NOMO-1 treated with dmso at 0.1 percent for 144 hours (cell line): ENCODE measurements at regions not wholly inside any gene's neighbourhood (a gene's known extent, or its start where the extent isn't known, plus 50 kb on each side); places are given as distances from the start of the nearest gene placed in this dataset.
"Not testable (repeated sequence)": the region's sequence is repeated elsewhere in the genome, so short reads cannot be mapped to it uniquely, and the experiment has no call there.

Experiments used
- DNase-seq: peaks from one replicate; lab custom pipeline; 2025; ENCODE audit not compliant: unreplicated experiment; lab: John Stamatoyannopoulos, UW

DNA sequence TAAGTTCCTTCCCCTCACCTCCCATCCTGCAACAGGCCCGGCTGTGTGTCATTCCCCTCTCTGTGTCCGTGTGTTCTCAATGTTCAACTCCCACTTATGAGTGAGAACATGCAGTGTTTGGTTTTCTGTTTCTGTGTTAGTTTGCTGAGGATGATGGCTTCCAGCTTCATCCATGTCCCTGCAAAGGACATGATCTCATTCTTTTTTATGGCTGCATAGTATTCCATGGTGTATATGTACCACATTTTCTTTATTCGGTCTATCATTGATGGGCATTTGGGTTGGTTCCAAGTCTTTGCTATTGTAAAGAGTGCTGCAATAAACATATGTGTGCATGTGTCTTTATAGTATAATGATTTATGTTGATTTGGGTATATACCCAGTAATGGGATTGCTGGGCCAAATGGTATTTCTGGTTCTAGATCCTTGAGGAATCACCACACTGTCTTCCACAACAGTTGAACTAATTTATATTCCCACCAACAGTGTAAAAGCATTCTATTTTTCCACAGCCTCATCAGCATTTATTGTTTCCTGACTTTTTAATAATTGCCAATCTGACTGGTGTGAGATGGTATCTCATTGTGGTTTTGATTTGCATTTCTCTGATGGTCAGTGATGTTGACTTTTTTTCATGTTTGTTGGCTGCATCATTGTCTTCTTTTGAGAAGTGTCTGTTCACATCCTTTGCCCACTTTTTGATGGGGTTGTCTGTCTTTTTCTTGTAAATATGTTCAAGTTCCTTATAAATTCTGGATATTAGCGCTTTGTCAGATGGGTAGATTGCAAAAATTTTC lies 174.1 kb upstream of the PHACTR1 start:
- DNase-seq: not testable (repeated sequence)

DNA sequence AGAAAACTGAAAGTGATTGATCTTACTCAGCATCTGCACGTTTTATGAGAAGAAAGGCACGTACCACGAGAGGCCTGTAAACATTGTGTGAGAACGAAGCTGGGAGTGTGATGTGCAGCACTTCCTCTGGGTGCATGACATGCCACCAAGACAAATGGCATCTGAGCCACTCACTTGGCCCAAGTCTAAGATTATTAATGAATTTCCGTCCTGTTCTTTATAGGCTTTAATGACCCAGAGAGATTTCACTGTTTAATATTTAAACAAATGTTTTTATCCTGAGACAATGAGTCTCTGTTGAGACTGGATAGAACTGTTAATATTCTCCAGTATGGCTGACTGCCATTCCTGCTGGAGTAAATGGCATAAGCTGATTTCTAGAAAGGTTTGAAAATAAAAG lies 172.6 kb upstream of the PHACTR1 start:
- DNase-seq: no peak

DNA sequence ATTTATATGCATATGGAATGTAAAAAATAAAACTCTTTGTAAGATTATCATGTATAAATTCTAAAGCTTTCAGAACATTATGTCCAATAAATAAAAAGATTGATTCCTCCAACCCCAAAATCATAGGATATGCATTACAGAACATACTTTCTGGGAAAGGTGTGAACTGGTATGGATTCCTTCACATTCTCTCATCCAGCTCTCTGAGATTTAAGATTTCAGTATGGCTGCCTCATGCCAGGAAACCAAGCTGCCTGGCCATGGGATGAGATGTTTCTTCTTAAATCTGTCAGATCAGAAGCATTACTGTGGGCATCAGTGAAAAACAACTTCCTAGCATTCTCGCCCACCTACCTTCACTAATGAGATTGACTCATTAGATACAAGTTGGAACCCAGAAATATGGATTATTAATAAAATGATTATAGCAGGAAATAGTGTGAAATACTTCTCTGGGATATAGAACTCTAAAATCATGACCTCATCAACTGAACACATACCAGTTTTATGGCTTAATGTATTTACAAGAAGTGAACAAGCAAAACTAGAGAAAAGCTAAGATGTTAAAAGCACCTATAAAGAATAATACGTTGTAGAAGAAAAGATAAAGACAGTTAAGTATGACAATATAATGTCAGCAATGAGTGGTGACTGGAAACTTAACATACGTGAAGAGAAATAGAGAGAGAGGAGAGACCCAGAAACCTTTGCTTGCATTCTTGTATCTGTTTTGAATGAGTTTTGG lies 171.6 kb upstream of the PHACTR1 start:
- no peak for DNase-seq

DNA sequence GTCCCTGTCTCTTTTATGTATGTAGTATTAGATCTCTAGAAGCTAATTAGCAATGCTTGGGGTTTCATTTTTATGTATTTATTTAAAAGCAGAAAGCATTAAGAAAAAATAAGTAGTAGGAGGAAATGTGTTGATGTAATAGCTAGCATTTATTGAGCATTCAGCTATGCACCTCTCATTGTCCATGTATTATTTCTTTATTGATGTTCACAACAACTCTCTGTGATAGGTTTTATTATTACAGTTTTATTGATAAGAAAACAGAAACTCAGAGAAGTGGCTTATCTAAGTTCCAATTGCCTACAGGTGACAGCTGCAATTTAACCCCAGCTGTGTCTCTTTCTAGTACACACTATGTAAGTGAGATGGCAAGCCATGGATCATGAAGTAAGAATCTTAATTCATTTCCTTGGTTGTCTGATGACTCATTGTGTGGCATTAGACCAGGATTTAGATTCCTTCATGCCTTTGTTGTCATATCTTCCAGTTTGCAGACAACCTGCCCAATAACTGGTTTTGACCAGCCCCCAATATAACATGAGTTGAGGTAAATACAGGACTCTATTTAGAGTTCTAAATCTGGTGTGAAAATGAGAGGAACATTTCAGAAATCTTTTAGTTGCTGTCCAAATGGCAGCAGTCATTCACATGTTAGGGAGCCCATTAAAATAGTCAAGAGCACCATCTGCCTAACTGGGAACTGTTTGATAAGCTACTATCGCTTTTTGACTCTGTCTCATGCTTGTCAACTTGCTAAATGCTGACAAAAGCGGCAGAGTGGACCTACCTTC lies 170.8 kb upstream of the PHACTR1 start:
- DNase-seq: no peak

DNA sequence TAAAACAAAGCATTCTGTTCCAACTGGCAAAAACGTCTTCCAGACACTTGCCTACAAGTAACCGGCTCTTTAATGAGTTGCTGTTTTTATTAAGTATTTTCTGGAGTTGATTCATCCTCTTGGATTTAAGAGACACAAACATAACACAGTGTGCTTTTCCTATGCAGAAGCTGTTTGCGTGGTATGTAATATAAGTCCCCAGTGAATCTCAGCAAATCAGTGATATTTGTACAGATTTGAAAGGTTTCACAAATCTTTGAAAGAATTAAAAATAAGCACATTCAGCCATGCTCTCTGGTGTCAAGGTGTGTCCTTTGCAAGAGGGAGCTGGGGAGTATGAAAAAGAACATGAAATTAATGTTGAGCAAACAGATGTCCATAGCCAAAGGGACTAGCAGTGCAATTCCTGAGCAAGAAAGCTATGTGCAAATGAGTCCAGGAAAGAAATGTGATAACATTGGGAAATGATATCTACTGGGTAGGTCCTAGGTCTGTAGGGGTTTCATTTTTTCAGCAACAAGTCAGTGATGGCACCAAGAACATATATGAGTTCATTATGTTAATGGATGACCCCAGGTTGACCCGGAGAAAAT lies 170.1 kb upstream of the PHACTR1 start:
- DNase-seq: no peak

DNA sequence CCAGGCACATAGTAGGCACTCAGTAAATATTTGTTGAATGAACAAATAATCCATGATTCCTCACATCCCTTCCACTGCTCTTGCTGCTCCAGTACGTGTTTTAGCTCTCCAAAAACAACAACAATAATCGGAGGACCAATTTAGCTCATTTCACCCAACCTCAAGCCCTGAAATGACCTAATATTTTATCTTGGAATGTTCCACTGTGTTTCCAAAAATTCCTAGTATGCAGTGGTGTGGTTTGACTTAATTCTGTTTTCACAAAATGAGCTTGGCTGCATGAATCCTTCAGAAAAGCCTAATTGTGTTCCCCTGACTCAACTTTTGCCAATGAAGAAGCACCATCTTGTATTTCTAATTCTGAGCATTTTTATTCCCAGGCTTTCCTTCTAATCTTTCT lies 168.0 kb upstream of the PHACTR1 start:
- no peak for DNase-seq

DNA sequence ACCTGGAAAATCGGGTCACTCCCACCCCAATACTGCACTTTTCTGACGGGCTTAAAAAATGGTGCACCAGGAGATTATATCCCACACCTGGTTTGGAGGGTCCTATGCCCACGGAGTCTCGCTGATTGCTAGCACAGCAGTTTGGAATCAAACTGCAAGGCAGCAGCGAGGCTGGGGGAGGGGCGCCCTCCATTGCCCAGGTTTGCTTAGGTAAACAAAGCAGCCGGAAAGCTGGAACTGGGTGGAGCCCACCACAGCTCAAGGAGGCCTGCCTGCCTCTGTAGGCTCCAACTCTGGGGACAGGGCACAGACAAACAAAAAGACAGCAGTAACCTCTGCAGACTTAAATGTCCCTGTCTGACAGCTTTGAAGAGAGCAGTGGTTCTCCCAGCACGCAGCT lies 167.1 kb upstream of the PHACTR1 start:
- DNase-seq: not testable (repeated sequence)

DNA sequence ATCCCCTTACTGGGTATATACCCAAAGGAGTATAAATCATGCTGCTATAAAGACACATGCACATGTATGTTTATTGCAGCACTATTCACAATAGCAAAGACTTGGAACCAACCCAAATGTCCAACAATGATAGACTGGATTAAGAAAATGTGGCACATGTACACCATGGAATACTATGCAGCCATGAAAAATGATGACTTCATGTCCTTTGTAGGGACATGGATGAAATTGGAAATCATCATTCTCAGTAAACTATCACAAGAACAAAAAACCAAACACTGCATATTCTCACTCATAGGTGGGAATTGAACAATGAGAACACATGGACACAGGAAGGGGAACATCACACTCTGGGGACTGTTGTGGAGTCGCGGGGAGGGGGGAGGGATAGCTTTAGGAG lies 161.7 kb upstream of the PHACTR1 start:
- not testable (repeated sequence) for DNase-seq

DNA sequence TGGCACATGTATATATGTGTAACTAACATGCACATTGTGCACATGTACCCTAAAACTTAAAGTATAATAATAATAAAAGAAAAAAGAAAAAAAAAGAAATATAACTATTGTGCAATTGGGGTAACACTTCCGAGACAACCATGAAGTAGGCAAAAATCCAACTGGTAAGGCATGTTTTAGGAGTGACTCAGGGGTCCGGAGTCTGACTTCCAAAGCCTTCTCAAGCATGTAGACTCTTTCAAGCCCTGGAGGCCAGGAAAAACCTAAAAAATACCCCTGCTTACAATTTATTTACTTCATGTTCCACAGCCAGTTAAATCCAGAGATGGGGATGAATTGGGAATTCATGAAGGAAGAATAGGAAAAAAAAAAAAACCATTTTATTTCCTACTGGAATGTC lies 161.3 kb upstream of the PHACTR1 start:
- no peak for DNase-seq

DNA sequence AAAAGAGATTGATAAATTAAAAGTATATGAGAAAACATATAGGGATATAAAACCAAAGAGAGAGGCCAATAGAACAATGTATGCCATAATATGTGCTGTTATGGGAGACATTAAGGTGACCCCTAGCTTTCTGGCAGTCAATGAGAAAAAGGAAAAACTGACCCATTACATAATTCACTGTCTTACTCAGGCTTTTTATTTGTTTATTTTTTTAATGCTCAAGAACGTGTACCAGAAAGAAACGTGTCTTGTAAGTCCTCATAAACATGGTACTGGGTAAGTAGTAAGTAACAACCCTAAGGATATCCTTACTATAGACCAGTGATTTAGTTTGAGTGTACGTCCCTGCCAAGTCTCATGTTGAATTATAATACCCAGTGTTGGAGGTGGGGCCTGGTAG lies 160.8 kb upstream of the PHACTR1 start:
- no peak for DNase-seq

DNA sequence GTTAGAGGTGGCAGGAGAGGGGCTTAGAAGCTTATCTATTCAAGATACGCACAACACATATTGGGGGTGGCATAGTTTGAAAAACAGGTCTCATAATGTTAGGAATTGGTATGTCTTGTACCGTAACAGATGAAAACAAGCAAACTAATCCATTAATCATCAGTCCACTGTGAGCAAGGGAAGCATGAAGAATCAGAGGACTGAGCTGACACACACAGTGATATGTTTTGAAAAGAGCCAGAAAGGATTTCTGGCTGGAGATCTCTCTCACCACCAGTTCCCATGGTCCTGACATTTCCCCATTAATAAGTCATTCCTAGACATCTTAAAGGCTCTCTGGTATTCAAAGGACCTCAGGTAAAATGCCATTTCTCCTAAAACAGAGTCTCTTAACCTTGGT lies 158.8 kb upstream of the PHACTR1 start:
- no peak for DNase-seq

DNA sequence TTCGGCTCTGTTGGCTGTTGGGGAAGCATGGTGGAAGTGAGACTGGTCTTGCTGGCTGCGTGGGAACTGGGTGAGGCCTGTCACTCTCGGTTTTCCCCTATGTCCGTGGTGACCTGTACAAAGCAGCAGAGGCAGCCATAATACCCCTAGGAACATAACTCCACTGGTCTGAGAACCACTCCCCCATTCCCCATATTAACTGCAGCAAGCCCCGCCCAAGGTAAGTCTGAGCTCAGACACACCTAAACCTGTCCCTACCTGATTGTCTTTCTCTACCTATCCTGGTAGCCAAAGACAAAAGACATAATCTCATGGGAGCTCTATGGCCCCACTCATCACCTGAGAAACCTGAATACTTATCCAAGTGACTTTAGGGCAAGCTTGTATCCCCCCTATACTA lies 156.3 kb upstream of the PHACTR1 start:
- no peak for DNase-seq

DNA sequence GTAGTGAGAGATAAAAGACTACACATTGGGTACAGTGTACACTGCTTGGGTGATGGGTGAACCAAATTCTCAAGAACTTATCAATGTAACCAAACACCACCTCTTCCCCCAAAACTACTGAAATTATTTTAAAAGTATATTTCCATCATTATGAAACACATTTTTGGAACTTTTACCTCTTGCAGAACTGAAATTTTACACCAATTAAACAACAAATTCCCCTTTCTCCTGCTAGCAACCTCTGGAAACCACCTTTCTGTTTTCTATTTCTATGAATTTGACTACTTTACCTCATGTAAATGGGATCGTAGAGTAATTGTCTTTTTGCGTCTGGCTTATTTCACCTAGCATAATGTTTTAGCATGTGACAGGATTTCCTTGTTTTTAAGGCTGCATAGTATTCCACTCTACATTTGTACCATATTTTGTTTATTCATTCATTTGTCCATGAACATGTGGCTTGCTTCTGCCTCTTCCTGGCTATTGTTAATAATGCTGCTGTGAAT lies 149.9 kb upstream of the PHACTR1 start:
- DNase-seq: no peak

DNA sequence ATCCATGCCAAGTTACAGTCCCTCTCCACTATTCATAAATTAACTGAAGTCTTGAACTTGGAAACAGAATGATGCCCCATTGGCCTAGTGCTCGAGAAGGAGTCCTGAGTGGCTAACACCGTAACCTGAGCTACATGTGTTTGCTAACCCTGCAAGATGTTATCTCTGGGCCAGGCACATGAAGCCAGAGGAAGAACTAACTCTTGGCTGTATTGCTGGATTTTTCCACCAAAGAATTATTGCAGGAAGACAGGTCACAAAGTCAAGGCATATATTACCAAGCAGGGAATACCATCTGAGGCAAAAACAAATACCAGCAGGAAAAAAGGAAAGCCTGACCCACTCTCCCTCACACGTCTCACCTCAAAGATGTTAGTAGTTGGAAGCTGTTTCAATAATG lies 148.9 kb upstream of the PHACTR1 start:
- no peak for DNase-seq

DNA sequence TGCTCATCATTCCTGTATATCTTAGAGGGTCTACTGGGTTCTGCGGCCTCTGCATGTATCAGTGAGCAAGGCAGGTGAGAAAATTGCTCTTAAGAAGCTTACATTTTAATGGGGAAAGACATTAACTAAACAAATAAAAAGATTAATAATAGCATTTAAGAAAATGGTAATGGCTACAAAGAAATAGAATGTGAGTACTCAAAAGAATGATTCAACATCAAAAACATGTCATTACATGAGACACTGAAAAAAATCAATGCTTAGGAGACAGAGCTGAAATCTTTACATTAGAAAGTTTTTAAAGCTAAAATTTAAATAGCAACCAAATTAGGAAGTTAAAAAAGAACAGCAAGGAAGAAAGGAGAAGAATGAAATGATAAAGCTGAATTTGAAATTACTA lies 146.9 kb upstream of the PHACTR1 start:
- DNase-seq: no peak

DNA sequence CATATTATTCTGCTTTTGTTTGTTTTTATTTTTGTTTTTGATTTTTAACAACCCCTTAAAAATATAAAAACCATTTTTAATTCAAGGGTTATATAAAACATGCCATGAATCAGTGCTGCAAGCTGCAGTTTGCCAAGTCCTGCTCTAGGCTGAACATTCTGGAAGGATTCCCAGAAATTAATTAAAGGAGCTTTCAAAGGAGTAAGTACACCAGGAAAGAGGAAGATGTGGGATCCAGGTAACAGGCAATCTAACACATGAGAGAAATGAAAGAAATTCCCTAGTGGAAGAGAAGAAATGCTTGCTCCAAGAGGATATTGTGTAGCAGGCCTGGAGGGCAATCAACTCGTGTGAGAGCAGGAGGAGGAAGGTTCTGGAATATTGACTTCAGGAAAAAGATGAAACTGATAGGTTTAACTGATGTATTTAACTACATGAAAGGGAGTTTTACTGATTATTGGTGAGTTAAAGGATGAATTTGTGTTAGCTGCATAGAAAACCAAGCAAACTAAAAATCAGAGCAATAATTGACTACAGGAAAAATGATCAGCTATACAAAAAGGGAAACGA lies 146.0 kb upstream of the PHACTR1 start:
- no peak for DNase-seq

DNA sequence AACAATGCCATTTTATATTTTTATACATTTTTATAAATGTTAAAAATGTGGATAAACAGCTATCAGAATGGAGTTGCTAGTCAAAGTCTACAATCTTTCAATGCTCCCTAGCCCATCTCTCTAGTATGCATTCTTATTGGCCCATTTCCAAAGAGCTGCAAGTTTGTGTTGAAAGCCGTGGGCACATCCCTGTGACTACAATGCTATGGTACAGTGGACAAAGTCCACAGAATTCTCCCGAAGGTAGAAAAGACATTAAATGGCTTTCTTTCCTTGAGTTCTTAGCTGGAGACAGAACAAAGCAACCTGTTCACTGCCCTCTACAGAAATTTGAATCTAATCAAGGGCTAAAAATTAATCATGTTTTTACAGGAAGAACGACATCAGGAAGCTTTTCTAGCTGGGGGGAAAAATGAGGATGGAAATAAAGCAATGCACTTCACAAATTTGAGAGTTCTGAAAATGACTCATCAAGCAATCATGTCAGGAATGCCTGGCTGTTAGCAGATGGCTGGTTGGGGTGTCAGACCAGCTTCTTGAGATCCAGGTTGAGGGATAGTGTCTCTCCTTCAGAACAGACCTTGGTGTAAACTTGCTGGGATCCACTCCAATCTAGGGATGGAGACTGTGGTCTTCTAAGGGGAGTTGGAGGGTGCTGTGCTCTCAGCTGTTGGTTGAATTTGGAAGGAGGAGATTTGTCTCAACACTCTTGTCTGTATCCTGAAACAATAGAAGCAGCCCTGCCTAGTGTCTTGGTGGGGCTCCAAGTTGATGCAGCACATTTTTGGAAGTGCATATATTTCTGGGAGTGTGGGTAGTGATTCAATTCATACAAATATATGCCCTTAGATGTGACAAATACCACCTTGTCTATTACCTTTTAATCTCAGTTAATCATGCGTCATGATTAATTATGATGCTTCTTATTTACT lies 143.4 kb upstream of the PHACTR1 start:
- DNase-seq: no peak

DNA sequence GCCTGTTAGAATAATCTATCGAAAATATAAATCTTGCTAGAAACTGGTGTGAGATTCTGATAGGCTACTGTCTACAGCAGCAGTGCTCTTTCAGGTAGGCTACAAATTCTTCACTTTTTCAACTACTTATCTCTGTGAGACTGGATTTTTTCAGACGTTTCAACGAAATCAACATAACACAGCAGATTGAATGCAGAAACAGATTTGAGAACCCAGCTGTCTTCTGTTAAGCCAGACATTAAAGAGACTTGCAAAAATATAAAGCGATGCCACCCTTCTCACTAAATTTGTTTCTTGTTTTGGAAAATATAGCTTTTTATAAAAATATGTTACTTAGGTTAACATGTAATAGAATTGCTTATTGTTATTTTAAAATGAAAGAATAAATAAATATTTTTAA lies 140.6 kb upstream of the PHACTR1 start:
- DNase-seq: no peak

DNA sequence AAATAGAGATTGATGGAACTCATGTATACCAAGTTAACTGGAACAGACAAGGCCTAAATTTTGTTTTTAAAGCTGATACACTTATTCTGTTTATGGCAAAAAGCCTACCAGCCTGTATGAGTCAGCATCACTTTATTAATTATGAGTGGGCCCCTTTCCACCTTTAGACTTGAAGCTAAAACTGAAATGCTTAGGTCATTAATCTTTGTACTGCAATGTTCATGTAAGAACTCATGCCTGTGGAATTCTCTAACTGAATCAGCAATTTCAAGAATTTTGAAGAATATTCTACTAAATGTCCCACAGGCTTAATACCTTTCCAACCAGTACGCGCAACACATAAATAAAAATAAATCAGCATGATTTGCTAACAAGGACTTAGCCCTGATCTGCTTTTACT lies 140.2 kb upstream of the PHACTR1 start:
- DNase-seq: no peak
